HCT116 (cell line): ENCODE measurements at regions not wholly inside any gene's neighbourhood (a gene's known extent, or its start where the extent isn't known, plus 50 kb on each side); places are given as distances from the start of the nearest gene placed in this dataset.

Experiments used
- ATAC-seq: fragments of 200-7000 bp; cut with Tn5 transposase; 2 replicates; pipeline ENCODE4 v1.9.1; 2020; ENCODE audit warnings: mild to moderate bottlenecking, moderate library complexity
- BruUV-seq: library from RNA; stranded (reverse); fragments of 400-500 nt; replicated peaks from 2 replicates; lab custom pipeline; 2021; lab: Mats Ljungman, UMichigan
- CTCF ChIA-PET: fragments of 300-600 bp; sonication (Branson Sonifier 250); formaldehyde crosslinking; loops from one replicate; lab custom pipeline; 2021; ENCODE audit warnings: antibody characterized with exemption; lab: Charles Lee
- POLR2A ChIA-PET: fragments of 300-600, 350-600 bp; sonication (Branson Sonifier 250); formaldehyde crosslinking; loops from one replicate; lab custom pipeline; 2021; ENCODE audit warnings: antibody characterized with exemption; lab: Charles Lee
- RAD21 ChIA-PET, 2 experiments: fragments of 300-600 bp; sonication (Branson Sonifier 250); formaldehyde crosslinking; loops; one replicate each; lab custom pipeline; 2023; ENCODE audit warnings: low total read pairs in 2 of 2; ENCODE audit not compliant: uncharacterized antibody in 2 of 2, unreplicated experiment in 2 of 2, low non-redundant PET in 1 of 2; lab: Charles Lee
- DNase-seq: peaks from one replicate; pipeline ENCODE4 v3.0.0-alpha.2; 2010; ENCODE audit warnings: low read depth, low spot score
- H2AFZ ChIP-seq: fragments of 200-600 bp; shearing (Covaris generic), sonication (generic); 2 replicates; pipeline ENCODE4 v1.6.1; 2017; ENCODE audit warnings: low read depth, mixed run types, mixed read lengths, antibody characterized with exemption, low read length; ENCODE audit not compliant: poor library complexity, severe bottlenecking
- H3K27ac ChIP-seq: 2 replicates; pipeline ENCODE4 v1.5.1; 2012; ENCODE audit warnings: low read depth, low read length
- H3K27me3 ChIP-seq: fragments of 200-600 bp; sonication (generic); 2 replicates; pipeline ENCODE4 v1.6.1; 2016; ENCODE audit warnings: mixed run types, low read length, mixed read lengths; ENCODE audit not compliant: insufficient read depth
- H3K36me3 ChIP-seq, 2 experiments: fragments of 200-500 bp in 1 of 2; fragments of 200-600 bp in 1 of 2; sonication (Bioruptor generic) in 1 of 2; sonication (generic) in 1 of 2; 2 replicates each; pipeline versions ENCODE4 v1.5.1 to v1.6.1; 2014 to 2016; ENCODE audit warnings: low read length in 2 of 2, inconsistent platforms in 1 of 2, mixed read lengths in 1 of 2, mixed run types in 1 of 2; ENCODE audit not compliant: insufficient read depth in 2 of 2, control insufficient read depth in 1 of 2
- H3K4me1 ChIP-seq, 2 experiments: fragments of 200-600 bp in 1 of 2; sonication (generic) in 1 of 2; 2 replicates each; pipeline versions ENCODE4 v1.5.1 to v1.6.1; 2012 to 2017; ENCODE audit warnings: low read length in 2 of 2, inconsistent platforms in 1 of 2, mild to moderate bottlenecking in 1 of 2, mixed read lengths in 1 of 2, mixed run types in 1 of 2, moderate library complexity in 1 of 2; ENCODE audit not compliant: insufficient read depth in 2 of 2, control insufficient read depth in 1 of 2
- H3K4me2 ChIP-seq: fragments of 200-600 bp; sonication (generic); 2 replicates; pipeline ENCODE4 v1.6.1; 2017; ENCODE audit warnings: mixed run types, low read length, mixed read lengths
- H3K4me3 ChIP-seq, 2 experiments: fragments of 200-600 bp in 1 of 2; sonication (generic) in 1 of 2; replicated peaks in 1 of 2; 2 replicates each; pipeline ENCODE4 v1.5.1; 2011 to 2016; ENCODE audit warnings: low read length in 2 of 2, control low read depth in 1 of 2, low read depth in 1 of 2, mild to moderate bottlenecking in 1 of 2, mixed read lengths in 1 of 2, mixed run types in 1 of 2
- H3K79me2 ChIP-seq: fragments of 200-600 bp; sonication (generic); 2 replicates; pipeline ENCODE4 v1.6.1; 2017; ENCODE audit warnings: mild to moderate bottlenecking, mixed run types, low read length, moderate library complexity, mixed read lengths; ENCODE audit not compliant: insufficient read depth
- H3K9ac ChIP-seq: fragments of 200-600 bp; sonication (generic); 2 replicates; pipeline ENCODE4 v1.6.1; 2016; ENCODE audit warnings: low read length, mixed read lengths
- H3K9me2 ChIP-seq: fragments of 200-600 bp; sonication (generic), shearing (Covaris generic); 2 replicates; pipeline ENCODE4 v1.6.1; 2017; ENCODE audit warnings: mixed run types, mild to moderate bottlenecking, moderate library complexity; ENCODE audit not compliant: insufficient read depth
- H3K9me3 ChIP-seq, 2 experiments: fragments of 200-500 bp in 1 of 2; fragments of 200-600 bp in 1 of 2; sonication (Bioruptor generic) in 1 of 2; sonication (generic) in 1 of 2; 2 replicates each; pipeline ENCODE4 v1.6.1; 2014 to 2017; ENCODE audit warnings: low read length in 2 of 2, mixed read lengths in 2 of 2, inconsistent platforms in 1 of 2, low read depth in 1 of 2, mild to moderate bottlenecking in 1 of 2, mixed run types in 1 of 2, moderate library complexity in 1 of 2; ENCODE audit not compliant: control insufficient read depth in 1 of 2, insufficient read depth in 1 of 2
- H4K20me1 ChIP-seq: fragments of 200-600 bp; sonication (generic), shearing (Covaris generic); 2 replicates; pipeline ENCODE4 v1.6.1; 2017; ENCODE audit warnings: mixed run types, mild to moderate bottlenecking, moderate library complexity; ENCODE audit not compliant: insufficient read depth
- ATF3 ChIP-seq: IDR thresholded peaks from 2 replicates; pipeline ENCODE4 v1.6.1; 2012
- CBX3 ChIP-seq: IDR thresholded peaks from 2 replicates; pipeline ENCODE4 v1.6.1; 2012; ENCODE audit warnings: low read depth
- CTCF ChIP-seq, 3 experiments: fragments of 200-600 bp in 1 of 3; sonication (generic) in 1 of 3; IDR thresholded peaks in 2 of 3; conservative IDR thresholded peaks in 1 of 3; 2 replicates each; pipeline ENCODE4 v1.5.1; 2012 to 2017; ENCODE audit warnings: low read depth in 2 of 3, low read length in 2 of 3, antibody characterized with exemption in 1 of 3, borderline replicate concordance in 1 of 3, control low read depth in 1 of 3, mild to moderate bottlenecking in 1 of 3, mixed read lengths in 1 of 3, mixed run types in 1 of 3, moderate library complexity in 1 of 3; ENCODE audit not compliant: insufficient read depth in 1 of 3
- EGR1 ChIP-seq: IDR thresholded peaks from 2 replicates; pipeline ENCODE4 v1.6.1; 2012; ENCODE audit warnings: low read depth
- ELF1 ChIP-seq: IDR thresholded peaks from 2 replicates; pipeline ENCODE4 v1.6.1; 2012; ENCODE audit warnings: low read depth, borderline replicate concordance
- EZH2 ChIP-seq: fragments of 200-600 bp; sonication (generic); IDR thresholded peaks from 2 replicates; pipeline ENCODE4 v1.6.1; 2017; ENCODE audit warnings: antibody characterized with exemption, mixed run types
- FOSL1 ChIP-seq: IDR thresholded peaks from 2 replicates; pipeline ENCODE4 v1.6.1; 2012; ENCODE audit warnings: low read depth
- MAX ChIP-seq: IDR thresholded peaks from 2 replicates; pipeline ENCODE4 v1.6.1; 2012
- POLR2AphosphoS5 ChIP-seq: IDR thresholded peaks from 2 replicates; pipeline ENCODE4 v1.6.1; 2011; ENCODE audit warnings: mild to moderate bottlenecking, low read depth, low read length, moderate library complexity
- RAD21 ChIP-seq: IDR thresholded peaks from 2 replicates; pipeline ENCODE4 v1.6.1; 2012; ENCODE audit warnings: low read depth, mild to moderate bottlenecking
- REST ChIP-seq: IDR thresholded peaks from 2 replicates; pipeline ENCODE4 v1.6.1; 2012; ENCODE audit warnings: low read depth
- SP1 ChIP-seq: IDR thresholded peaks from 2 replicates; pipeline ENCODE4 v1.6.1; 2012; ENCODE audit warnings: low read depth
- SRF ChIP-seq: IDR thresholded peaks from 2 replicates; pipeline ENCODE4 v1.6.1; 2012; ENCODE audit warnings: low read depth
- YY1 ChIP-seq: IDR thresholded peaks from 2 replicates; pipeline ENCODE4 v1.6.1; 2011; ENCODE audit warnings: low read length, low read depth, moderate library complexity, mild to moderate bottlenecking; ENCODE audit not compliant: insufficient replicate concordance; ENCODE audit errors: extremely low read depth
- ZBTB33 ChIP-seq: IDR thresholded peaks from 2 replicates; pipeline ENCODE4 v1.6.1; 2011; ENCODE audit warnings: mild to moderate bottlenecking, low read length, moderate library complexity; ENCODE audit not compliant: insufficient replicate concordance; ENCODE audit errors: extremely low read depth
- ZFX ChIP-seq: fragments of 450-650 bp; IDR thresholded peaks from 2 replicates; pipeline ENCODE4 v1.6.1; 2017
- ZNF274 ChIP-seq: fragments of 200-500 bp; sonication (Bioruptor generic); IDR thresholded peaks from 2 replicates; pipeline ENCODE4 v1.6.1; 2014; ENCODE audit warnings: mild to moderate bottlenecking, low read depth, low read length, inconsistent platforms
- intact Hi-C: fragments of 100-400 bp; cut with micrococcal nuclease; formaldehyde crosslinking; loops from 2 replicates; pipeline ENCODE4 v1.10.0; 2022

GRCh38 chr12:127923501-127923900 lies 343.5 kb upstream of the TMEM132C start:
- POLR2A ChIA-PET = no interaction called here
- Histone ChIP-seq H3K27ac (no peak overlapping the region), H2AFZ (no peak overlapping the region), H3K79me2 (no peaks in the 10 kb centered on the region), H3K9me3 (peaks cover 0 to 5% of the 10 kb centered on the region in 2 experiments; a peak in 2 of 4 replicates), H3K27me3 (no peaks in the 10 kb centered on the region), H3K9ac (no peak overlapping the region), H3K4me2 (no peak overlapping the region), H3K36me3 (no peaks in the 10 kb centered on the region), H3K9me2 (no peaks in the 10 kb centered on the region), H3K4me3 (no peak overlapping the region), H3K4me1 (no peaks in the 10 kb centered on the region), H4K20me1 (no peaks in the 10 kb centered on the region)
- DNase-seq (no peak), ATAC-seq (no peak)
- TF ChIP-seq REST (no peak), EZH2 (no peak), MAX (no peak), YY1 (no peak), FOSL1 (no peak), ZNF274 (no peak), SP1 (no peak), ATF3 (no peak), ZBTB33 (no peak), CTCF (IDR thresholded peaks at IDR 0.05 in 2 of 3, conservative IDR thresholded peaks at IDR 0.05 in 1 of 3; ENCODE audit: borderline replicate concordance in 1 of 3, insufficient read depth in 1 of 3, low read depth in 2 of 3, low read length in 2 of 3) (no peak), EGR1 (no peak), POLR2AphosphoS5 (no peak), ELF1 (no peak), CBX3 (no peak), RAD21 (no peak), ZFX (no peak), SRF (no peak)
- RAD21 ChIA-PET = no interaction called here
- intact Hi-C loops = no loop called here
- CTCF ChIA-PET = no interaction called here
- no TSS peak for BruUV-seq
